ENCODE measurements at regions not wholly inside any gene's neighbourhood (a gene's known extent, or its start where the extent isn't known, plus 50 kb on each side); places are given as distances from the start of the nearest gene placed in this dataset.

DNA sequence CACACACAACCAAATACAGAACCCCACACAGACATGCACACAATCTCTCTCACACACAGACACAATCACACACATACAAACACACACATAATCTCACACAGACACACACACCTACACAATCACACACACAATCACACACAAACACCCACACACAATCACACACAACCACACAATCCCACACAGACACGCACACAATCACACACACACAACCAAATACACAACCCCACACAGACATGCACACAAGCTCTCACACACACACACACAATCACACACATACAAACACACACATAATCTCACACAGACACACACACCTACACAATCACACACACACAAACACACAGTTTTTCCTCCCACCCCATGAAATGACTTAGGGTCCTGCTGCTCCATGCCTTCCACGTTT is 160.4 kb upstream of the PFKP start:
- H3K4me2 ChIP-seq (ENCODE audit: low read depth, low read length, poor library complexity, severe bottlenecking): no peak overlapping the region
- H3K4me3 ChIP-seq (ENCODE audit: insufficient read depth, low read length, poor library complexity, severe bottlenecking): no peak overlapping the region
- H3K27me3 ChIP-seq (ENCODE audit: low read length): no peaks in the 10 kb centered on the region
- no peaks in the 10 kb centered on the region for H3K36me3 ChIP-seq (ENCODE audit: low read length)
- H3K27ac ChIP-seq (ENCODE audit: low read depth, low read length): no peak overlapping the region
- H3K9me2 ChIP-seq (replicated peaks; ENCODE audit: insufficient read depth, low read length): no peaks in the 10 kb centered on the region
- no peak overlapping the region for H3K9ac ChIP-seq (ENCODE audit: low read length)
- TF ChIP-seq EZH2phosphoT487 (conservative IDR thresholded peaks at IDR 0.05; ENCODE audit: low read length) (no peak), CTCF (IDR thresholded peaks at IDR 0.05; ENCODE audit: insufficient read depth, low read length, poor library complexity, severe bottlenecking) (no peak)
- no peaks in the 10 kb centered on the region for H3K79me2 ChIP-seq (ENCODE audit: insufficient read depth, low read length)
- H4K20me1 ChIP-seq (ENCODE audit: low read depth, low read length): no peaks in the 10 kb centered on the region
- H3K9me3 ChIP-seq (ENCODE audit: insufficient read depth, low read length): no peaks in the 10 kb centered on the region
- no peak overlapping the region for H2AFZ ChIP-seq (ENCODE audit: low read depth, low read length, severe bottlenecking)
- H3F3A ChIP-seq (ENCODE audit: insufficient read depth): no peaks in the 10 kb centered on the region

GRCh38 chr10:2905851-2906250 is 161.5 kb upstream of the PFKP start:
- H3K27ac ChIP-seq (ENCODE audit: low read depth, low read length): no peak overlapping the region
- H3K4me3 ChIP-seq (ENCODE audit: insufficient read depth, low read length, poor library complexity, severe bottlenecking): no peak overlapping the region
- H2AFZ ChIP-seq (ENCODE audit: low read depth, low read length, severe bottlenecking): no peak overlapping the region
- H4K20me1 ChIP-seq (ENCODE audit: low read depth, low read length): no peaks in the 10 kb centered on the region
- H3K79me2 ChIP-seq (ENCODE audit: insufficient read depth, low read length): no peaks in the 10 kb centered on the region
- H3K27me3 ChIP-seq (ENCODE audit: low read length): no peaks in the 10 kb centered on the region
- no peak overlapping the region for H3K9ac ChIP-seq (ENCODE audit: low read length)
- H3K36me3 ChIP-seq (ENCODE audit: low read length): no peaks in the 10 kb centered on the region
- H3F3A ChIP-seq (ENCODE audit: insufficient read depth): no peaks in the 10 kb centered on the region
- no peak overlapping the region for H3K4me2 ChIP-seq (ENCODE audit: low read depth, low read length, poor library complexity, severe bottlenecking)
- H3K9me2 ChIP-seq (replicated peaks; ENCODE audit: insufficient read depth, low read length): no peaks in the 10 kb centered on the region
- TF ChIP-seq CTCF (IDR thresholded peaks at IDR 0.05; ENCODE audit: insufficient read depth, low read length, poor library complexity, severe bottlenecking): no peak
- TF ChIP-seq EZH2phosphoT487 (conservative IDR thresholded peaks at IDR 0.05; ENCODE audit: low read length): no peak
- H3K9me3 ChIP-seq (ENCODE audit: insufficient read depth, low read length): no peaks in the 10 kb centered on the region

GRCh38 chr10:2900530-2900929 is 166.8 kb upstream of the PFKP start:
- H3K27ac ChIP-seq (ENCODE audit: low read depth, low read length): no peak overlapping the region
- H4K20me1 ChIP-seq (ENCODE audit: low read depth, low read length): no peaks in the 10 kb centered on the region
- H3K4me2 ChIP-seq (ENCODE audit: low read depth, low read length, poor library complexity, severe bottlenecking): no peak overlapping the region
- H3K9ac ChIP-seq (ENCODE audit: low read length): no peak overlapping the region
- H3K79me2 ChIP-seq (ENCODE audit: insufficient read depth, low read length): no peaks in the 10 kb centered on the region
- H2AFZ ChIP-seq (ENCODE audit: low read depth, low read length, severe bottlenecking): no peak overlapping the region
- H3K36me3 ChIP-seq (ENCODE audit: low read length): no peaks in the 10 kb centered on the region
- H3K9me3 ChIP-seq (ENCODE audit: insufficient read depth, low read length): no peaks in the 10 kb centered on the region
- H3K4me3 ChIP-seq (ENCODE audit: insufficient read depth, low read length, poor library complexity, severe bottlenecking): no peak overlapping the region
- H3K27me3 ChIP-seq (ENCODE audit: low read length): no peaks in the 10 kb centered on the region
- no peaks in the 10 kb centered on the region for H3K9me2 ChIP-seq (replicated peaks; ENCODE audit: insufficient read depth, low read length)
- no peaks in the 10 kb centered on the region for H3F3A ChIP-seq (ENCODE audit: insufficient read depth)
- TF ChIP-seq EZH2phosphoT487 (conservative IDR thresholded peaks at IDR 0.05; ENCODE audit: low read length) (no peak), CTCF (IDR thresholded peaks at IDR 0.05; ENCODE audit: insufficient read depth, low read length, poor library complexity, severe bottlenecking) (no peak)

Data from SU-DHL-6 (cell line).